Stimulated activated naive CD8-positive, alpha-beta T cell treated with anti-CD3 and anti-CD28 coated beads, Interleukin-15, Interleukin-2, amounts not matched to agents 100 ng/mL and 50 ng/mL, for 24 hours (primary cell): ENCODE measurements at regions not wholly inside any gene's neighbourhood (a gene's known extent, or its start where the extent isn't known, plus 50 kb on each side); places are given as distances from the start of the nearest gene placed in this dataset.

Experiments used
- H3K27ac Mint-ChIP-seq: one replicate; pipeline ENCODE4 v1.8.0; 2021; ENCODE audit warnings: mild to moderate bottlenecking, mixed read lengths
- H3K27me3 Mint-ChIP-seq: one replicate; pipeline ENCODE4 v1.8.0; 2021; ENCODE audit warnings: mixed read lengths
- H3K36me3 Mint-ChIP-seq: one replicate; pipeline ENCODE4 v1.8.0; 2021; ENCODE audit warnings: low read depth, mixed read lengths
- H3K4me1 Mint-ChIP-seq: one replicate; pipeline ENCODE4 v1.8.0; 2021; ENCODE audit warnings: low read depth, mixed read lengths
- H3K4me3 Mint-ChIP-seq: one replicate; pipeline ENCODE4 v1.8.0; 2021; ENCODE audit warnings: mild to moderate bottlenecking, mixed read lengths
- H3K9me3 Mint-ChIP-seq: one replicate; pipeline ENCODE4 v1.8.0; 2021; ENCODE audit warnings: mixed read lengths

DNA sequence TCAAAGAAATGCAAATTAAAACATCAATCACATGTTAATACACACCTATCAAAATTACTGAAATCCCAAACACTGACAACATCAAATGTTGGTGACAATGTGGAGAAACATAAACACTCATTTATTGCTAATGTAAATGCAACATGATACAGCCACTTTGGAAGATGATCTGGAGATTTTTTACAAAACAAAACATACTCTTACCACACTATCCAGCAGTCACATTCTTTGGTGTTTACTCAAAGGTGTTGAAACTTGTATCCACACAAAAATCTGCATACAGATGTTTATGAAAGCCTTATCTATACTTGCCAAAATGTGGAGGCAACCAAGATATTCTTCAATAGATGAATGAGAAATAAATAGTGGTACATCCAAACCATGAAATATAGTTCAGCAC is 1219.5 kb upstream of the PCDH20 start:
- Mint-ChIP-seq H3K4me1 (no peaks in the 10 kb centered on the region), H3K27me3 (no peaks in the 10 kb centered on the region), H3K4me3 (no peak overlapping the region), H3K36me3 (no peaks in the 10 kb centered on the region), H3K9me3 (peaks cover 4% of the 10 kb centered on the region), H3K27ac (no peak overlapping the region)

DNA sequence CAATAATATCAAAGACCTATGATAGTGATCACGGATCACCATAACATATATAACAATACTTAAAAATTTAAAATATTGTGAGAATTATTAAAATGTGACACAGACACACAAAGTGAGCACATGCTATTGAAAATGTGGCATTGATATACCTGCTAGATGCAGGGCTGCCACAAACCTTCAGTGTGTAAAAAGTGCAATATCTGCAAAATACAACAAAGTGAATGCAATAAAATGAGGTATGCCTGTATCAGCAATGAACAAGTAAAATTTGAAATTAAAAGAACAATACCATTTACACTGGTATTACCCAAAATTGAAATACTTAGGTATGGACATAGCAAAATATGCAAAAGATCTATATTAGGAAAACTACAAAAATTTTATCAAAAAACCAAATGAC is 1217.8 kb upstream of the PCDH20 start:
- no peaks in the 10 kb centered on the region for H3K36me3 Mint-ChIP-seq
- H3K4me1 Mint-ChIP-seq = no peaks in the 10 kb centered on the region
- no peak overlapping the region for H3K27ac Mint-ChIP-seq
- no peaks in the 10 kb centered on the region for H3K27me3 Mint-ChIP-seq
- peaks cover 4% of the 10 kb centered on the region for H3K9me3 Mint-ChIP-seq
- no peak overlapping the region for H3K4me3 Mint-ChIP-seq

DNA sequence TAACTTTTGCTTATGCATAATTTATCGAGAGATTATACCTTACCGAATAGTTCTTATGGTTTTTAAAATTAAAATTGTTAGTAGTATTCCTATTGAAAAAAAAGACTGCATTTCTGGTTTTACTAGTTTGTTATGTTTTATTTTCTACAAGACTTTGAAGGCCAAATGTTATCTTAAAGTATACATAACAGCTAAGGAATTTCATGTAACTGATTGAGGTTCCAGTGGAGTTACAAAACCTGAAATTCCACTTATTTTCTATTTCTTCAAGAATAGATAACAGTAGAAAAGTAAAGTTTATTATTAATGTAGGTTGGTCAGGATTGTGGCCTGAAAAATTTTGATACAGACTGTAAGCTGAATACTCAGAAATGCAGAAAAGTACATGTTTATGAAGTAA is 1216.0 kb upstream of the PCDH20 start:
- no peak overlapping the region for H3K4me3 Mint-ChIP-seq
- peaks cover 4% of the 10 kb centered on the region for H3K9me3 Mint-ChIP-seq
- no peaks in the 10 kb centered on the region for H3K27me3 Mint-ChIP-seq
- no peaks in the 10 kb centered on the region for H3K4me1 Mint-ChIP-seq
- no peak overlapping the region for H3K27ac Mint-ChIP-seq
- H3K36me3 Mint-ChIP-seq = no peaks in the 10 kb centered on the region

DNA sequence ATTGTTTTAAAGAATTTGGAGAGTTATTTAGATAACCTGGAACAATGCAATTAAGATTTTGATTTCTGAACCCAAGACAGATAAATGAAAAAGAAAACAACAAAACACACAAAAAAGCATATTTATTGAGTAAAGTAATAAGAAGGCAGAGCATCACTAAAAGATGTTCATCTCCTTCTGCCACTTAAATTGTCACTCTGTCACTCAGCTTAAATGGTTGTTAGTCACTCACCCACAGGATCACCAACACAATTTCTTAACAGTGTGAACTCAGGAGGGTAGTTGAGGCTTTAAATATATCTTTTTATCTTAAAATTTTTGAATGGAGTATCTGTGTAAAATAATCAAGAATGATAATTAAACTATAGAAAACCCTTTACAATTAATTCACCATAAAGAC is 1215.5 kb upstream of the PCDH20 start:
- H3K4me1 Mint-ChIP-seq = no peaks in the 10 kb centered on the region
- no peak overlapping the region for H3K4me3 Mint-ChIP-seq
- H3K9me3 Mint-ChIP-seq = peaks cover 4% of the 10 kb centered on the region
- no peak overlapping the region for H3K27ac Mint-ChIP-seq
- H3K36me3 Mint-ChIP-seq = no peaks in the 10 kb centered on the region
- H3K27me3 Mint-ChIP-seq = no peaks in the 10 kb centered on the region

DNA sequence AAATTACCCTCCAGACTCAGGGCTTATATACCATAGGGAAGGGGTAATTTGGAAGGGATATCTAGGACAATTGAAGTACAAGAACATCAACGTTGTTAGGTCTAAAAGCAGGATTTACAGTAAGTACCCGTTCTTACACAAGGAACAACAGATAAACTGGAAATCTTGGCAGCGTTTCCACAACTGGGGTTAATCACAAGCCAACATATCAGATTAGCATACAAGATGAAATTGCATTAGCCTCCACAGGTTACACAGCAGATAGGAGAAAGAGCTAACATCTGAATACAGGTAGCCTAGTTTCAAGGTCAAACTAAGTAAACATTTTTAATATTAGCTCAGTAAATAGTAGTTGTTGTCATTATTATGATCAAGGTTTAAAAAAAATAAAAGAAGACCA is 1214.0 kb upstream of the PCDH20 start:
- Mint-ChIP-seq H3K27me3 (no peaks in the 10 kb centered on the region), H3K27ac (no peak overlapping the region), H3K9me3 (peaks cover 4% of the 10 kb centered on the region), H3K4me3 (no peak overlapping the region), H3K4me1 (no peaks in the 10 kb centered on the region), H3K36me3 (no peaks in the 10 kb centered on the region)

GRCh38 chr13:62627226-62627625 is 1211.6 kb upstream of the PCDH20 start:
- peaks cover 3% of the 10 kb centered on the region for H3K9me3 Mint-ChIP-seq
- H3K27me3 Mint-ChIP-seq = no peaks in the 10 kb centered on the region
- H3K4me1 Mint-ChIP-seq = no peaks in the 10 kb centered on the region
- no peaks in the 10 kb centered on the region for H3K36me3 Mint-ChIP-seq
- no peak overlapping the region for H3K27ac Mint-ChIP-seq
- H3K4me3 Mint-ChIP-seq = no peak overlapping the region

- Mint-ChIP-seq H3K27ac (no peak overlapping the region), H3K27me3 (no peaks in the 10 kb centered on the region), H3K4me3 (no peak overlapping the region), H3K9me3 (peaks cover 3% of the 10 kb centered on the region), H3K4me1 (no peaks in the 10 kb centered on the region), H3K36me3 (no peaks in the 10 kb centered on the region)
Measured at GRCh38 chr13:62626771-62627170, 1211.1 kb upstream of the PCDH20 start.

GRCh38 chr13:62625214-62625881 is 1209.7 kb upstream of the PCDH20 start:
- H3K27ac Mint-ChIP-seq = no peak overlapping the region
- H3K4me1 Mint-ChIP-seq = no peaks in the 10 kb centered on the region
- no peaks in the 10 kb centered on the region for H3K36me3 Mint-ChIP-seq
- no peaks in the 10 kb centered on the region for H3K27me3 Mint-ChIP-seq
- no peak overlapping the region for H3K4me3 Mint-ChIP-seq
- H3K9me3 Mint-ChIP-seq = peaks cover 3% of the 10 kb centered on the region

DNA sequence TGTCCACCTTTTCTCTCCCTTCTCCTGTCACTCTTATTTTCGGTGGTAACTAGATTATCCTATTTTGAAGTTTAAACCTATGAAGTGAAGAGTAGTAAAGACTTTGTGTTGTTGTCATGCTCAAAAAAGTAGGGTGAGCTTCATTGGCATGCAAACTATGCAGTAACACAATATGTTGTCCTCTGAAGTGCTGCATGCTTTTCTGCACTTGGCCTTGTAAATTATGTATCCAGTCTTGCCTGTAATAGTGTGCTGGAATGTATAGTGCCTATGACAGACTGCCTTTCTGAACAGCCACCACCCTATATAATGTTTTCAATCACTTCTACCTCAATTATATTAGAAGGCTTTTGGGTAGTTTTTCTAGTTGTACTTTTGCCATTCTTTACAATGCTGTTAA is 1198.2 kb upstream of the PCDH20 start:
- H3K27ac Mint-ChIP-seq = no peak overlapping the region
- H3K4me3 Mint-ChIP-seq = no peak overlapping the region
- no peaks in the 10 kb centered on the region for H3K4me1 Mint-ChIP-seq
- no peaks in the 10 kb centered on the region for H3K36me3 Mint-ChIP-seq
- H3K9me3 Mint-ChIP-seq = peaks cover 5% of the 10 kb centered on the region
- H3K27me3 Mint-ChIP-seq = no peaks in the 10 kb centered on the region

DNA sequence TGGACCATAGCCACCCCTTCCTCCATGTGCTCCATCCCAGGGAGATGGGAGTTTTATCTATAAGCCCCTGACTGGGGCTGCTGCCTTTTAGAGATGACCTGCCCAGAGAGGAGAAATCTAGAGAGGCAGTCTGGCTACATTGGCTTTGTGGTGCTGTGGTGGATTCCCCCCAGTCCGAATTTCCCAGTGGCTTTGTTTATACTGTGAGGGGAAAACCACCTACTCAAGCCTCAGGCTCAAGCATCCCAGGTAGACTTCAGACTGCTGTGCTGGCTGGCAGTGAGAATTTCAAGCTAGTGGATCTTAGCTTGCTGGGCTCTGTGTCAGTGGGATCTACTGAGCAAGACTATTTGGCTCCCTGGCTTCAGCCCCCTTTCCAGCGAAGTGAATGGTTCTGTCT is 1195.7 kb upstream of the PCDH20 start:
- no peaks in the 10 kb centered on the region for H3K36me3 Mint-ChIP-seq

DNA sequence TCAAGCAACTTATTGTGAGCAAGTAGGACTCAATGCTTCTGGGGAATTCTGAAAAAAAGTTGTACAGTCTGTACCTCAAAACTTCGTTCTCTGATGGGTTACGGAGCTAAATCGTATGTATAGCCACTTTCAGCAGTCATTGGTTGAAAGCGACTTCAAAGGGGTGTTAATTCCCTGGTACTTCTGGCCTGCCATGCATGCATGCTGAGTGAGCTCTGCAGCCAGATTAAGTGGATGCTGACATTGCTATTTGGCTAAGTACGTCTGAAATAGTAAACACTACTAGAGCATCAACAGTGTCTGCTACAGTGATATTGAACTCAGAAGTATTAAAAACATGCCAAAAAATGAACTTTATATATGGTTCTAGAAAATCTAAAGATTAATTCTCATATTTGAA is 1183.1 kb upstream of the PCDH20 start:
- peaks cover 15% of the 10 kb centered on the region for H3K9me3 Mint-ChIP-seq
- no peak overlapping the region for H3K4me3 Mint-ChIP-seq
- H3K4me1 Mint-ChIP-seq = no peaks in the 10 kb centered on the region
- no peak overlapping the region for H3K27ac Mint-ChIP-seq
- no peaks in the 10 kb centered on the region for H3K27me3 Mint-ChIP-seq
- no peaks in the 10 kb centered on the region for H3K36me3 Mint-ChIP-seq

More for the DNA sequence above, 1195.7 kb upstream of the PCDH20 start:
- Mint-ChIP-seq H3K4me1 (no peaks in the 10 kb centered on the region), H3K27me3 (no peaks in the 10 kb centered on the region), H3K27ac (no peak overlapping the region), H3K4me3 (no peak overlapping the region), H3K9me3 (peaks cover 12% of the 10 kb centered on the region)

DNA sequence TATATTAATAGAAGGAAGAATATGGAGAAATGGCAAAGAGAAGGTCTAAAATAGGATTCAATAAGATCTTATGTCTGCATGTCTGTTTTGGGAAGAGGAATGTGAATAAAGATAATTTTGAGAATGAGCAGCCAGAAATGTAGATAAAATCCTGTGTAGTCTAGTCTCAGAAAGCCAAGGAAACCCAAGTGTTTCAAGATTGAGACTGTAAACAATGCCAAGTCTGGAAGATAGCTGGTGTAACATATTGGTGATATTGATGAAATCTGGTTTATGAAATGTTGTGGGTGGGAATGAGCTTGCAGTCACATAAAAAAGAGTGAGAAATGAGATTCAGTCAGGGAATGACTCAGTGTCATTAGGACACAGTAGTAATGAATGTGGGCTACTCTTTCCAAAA is 1180.3 kb upstream of the PCDH20 start:
- Mint-ChIP-seq H3K27ac (no peak overlapping the region), H3K4me3 (no peak overlapping the region), H3K27me3 (no peaks in the 10 kb centered on the region), H3K36me3 (no peaks in the 10 kb centered on the region), H3K4me1 (no peaks in the 10 kb centered on the region), H3K9me3 (peaks cover 17% of the 10 kb centered on the region)

GRCh38 chr13:62593804-62594203 is 1178.2 kb upstream of the PCDH20 start:
- H3K27me3 Mint-ChIP-seq = no peaks in the 10 kb centered on the region
- peaks cover 21% of the 10 kb centered on the region for H3K9me3 Mint-ChIP-seq
- no peak overlapping the region for H3K4me3 Mint-ChIP-seq
- no peak overlapping the region for H3K27ac Mint-ChIP-seq
- no peaks in the 10 kb centered on the region for H3K4me1 Mint-ChIP-seq
- H3K36me3 Mint-ChIP-seq = no peaks in the 10 kb centered on the region

GRCh38 chr13:62583466-62583865 is 1167.8 kb upstream of the PCDH20 start:
- H3K4me1 Mint-ChIP-seq = no peaks in the 10 kb centered on the region
- no peaks in the 10 kb centered on the region for H3K27me3 Mint-ChIP-seq
- H3K4me3 Mint-ChIP-seq = no peak overlapping the region
- no peaks in the 10 kb centered on the region for H3K36me3 Mint-ChIP-seq
- no peaks in the 10 kb centered on the region for H3K9me3 Mint-ChIP-seq
- no peak overlapping the region for H3K27ac Mint-ChIP-seq

GRCh38 chr13:62578402-62578801 is 1162.8 kb upstream of the PCDH20 start:
- Mint-ChIP-seq H3K27me3 (no peaks in the 10 kb centered on the region), H3K9me3 (no peaks in the 10 kb centered on the region), H3K36me3 (no peaks in the 10 kb centered on the region), H3K27ac (no peak overlapping the region), H3K4me1 (no peaks in the 10 kb centered on the region), H3K4me3 (no peak overlapping the region)

DNA sequence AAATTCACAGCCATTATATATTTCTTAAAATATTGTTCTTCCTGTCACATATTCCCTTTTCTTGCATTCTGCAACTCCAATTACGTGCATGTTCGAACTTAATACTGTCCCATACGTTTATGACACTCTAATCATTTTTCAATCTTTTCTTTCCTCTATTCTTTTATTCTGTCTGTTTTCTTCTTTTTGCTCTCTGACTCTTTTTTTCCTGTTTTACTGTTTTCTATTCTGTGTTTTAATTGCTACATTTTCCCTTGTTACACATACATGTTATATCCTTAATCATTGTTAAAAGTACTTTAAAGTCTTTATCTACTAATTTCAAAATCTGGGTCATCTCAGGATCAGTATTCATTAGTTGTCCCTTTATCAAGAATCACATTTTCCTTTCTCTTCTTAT is 1149.1 kb upstream of the PCDH20 start:
- no peaks in the 10 kb centered on the region for H3K27me3 Mint-ChIP-seq
- H3K9me3 Mint-ChIP-seq = peaks cover 7% of the 10 kb centered on the region
- no peak overlapping the region for H3K4me3 Mint-ChIP-seq

More for the DNA sequence above, 1149.1 kb upstream of the PCDH20 start:
- H3K27ac Mint-ChIP-seq = no peak overlapping the region
- no peaks in the 10 kb centered on the region for H3K4me1 Mint-ChIP-seq
- H3K36me3 Mint-ChIP-seq = no peaks in the 10 kb centered on the region
